PFSK-1 (cell line): ENCODE measurements at regions not wholly inside any gene's neighbourhood (a gene's known extent, or its start where the extent isn't known, plus 50 kb on each side); places are given as distances from the start of the nearest gene placed in this dataset.

Experiments
- FOXP2 ChIP-seq: optimal IDR thresholded peaks from 2 replicates; pipeline ENCODE3; 2011; ENCODE audit warnings: borderline replicate concordance, control low read depth, inconsistent platforms; ENCODE audit not compliant: insufficient read depth; ENCODE audit errors: extremely low read length, extremely low read depth
- POLR2AphosphoS5 ChIP-seq: IDR thresholded peaks from 2 replicates; pipeline ENCODE4 v1.6.1; 2012; ENCODE audit warnings: low read depth, mild to moderate bottlenecking, control low read depth, low read length, moderate library complexity
- REST ChIP-seq, 2 experiments: IDR thresholded peaks; 2 replicates each; pipeline versions ENCODE4 v1.6.1 to v1.8.0; 2011 to 2012; ENCODE audit warnings: low read depth in 2 of 2, low read length in 2 of 2, control low read depth in 1 of 2, inconsistent platforms in 1 of 2, mild to moderate bottlenecking in 1 of 2, moderate library complexity in 1 of 2; ENCODE audit not compliant: insufficient read depth in 1 of 2
- SIN3A ChIP-seq: IDR thresholded peaks from 2 replicates; pipeline ENCODE4 v1.6.1; 2012; ENCODE audit warnings: mild to moderate bottlenecking, low read length, moderate library complexity, borderline replicate concordance; ENCODE audit not compliant: insufficient read depth
- TAF1 ChIP-seq: IDR thresholded peaks from 2 replicates; pipeline ENCODE4 v1.6.1; 2012; ENCODE audit warnings: low read length, control low read depth, borderline replicate concordance; ENCODE audit not compliant: insufficient read depth

GRCh38 chr7:115631782-115632181 lies 398.8 kb downstream of the TFEC start:
- no peak for TF ChIP-seq SIN3A
- TF ChIP-seq TAF1: no peak
- TF ChIP-seq REST (IDR thresholded peaks at IDR 0.05; ENCODE audit: insufficient read depth in 1 of 2, low read depth in 2 of 2, low read length in 2 of 2): no peak
- TF ChIP-seq FOXP2: no peak
- no peak for TF ChIP-seq POLR2AphosphoS5

- TF ChIP-seq TAF1 (no peak), POLR2AphosphoS5 (no peak), FOXP2 (no peak), SIN3A (no peak), REST (IDR thresholded peaks at IDR 0.05; ENCODE audit: insufficient read depth in 1 of 2, low read depth in 2 of 2, low read length in 2 of 2) (no peak)
Observed at GRCh38 chr7:115630049-115630448, 400.5 kb downstream of the TFEC start.

- TF ChIP-seq FOXP2 (no peak), POLR2AphosphoS5 (no peak), TAF1 (no peak), SIN3A (no peak), REST (IDR thresholded peaks at IDR 0.05; ENCODE audit: insufficient read depth in 1 of 2, low read depth in 2 of 2, low read length in 2 of 2) (no peak)
Observed at GRCh38 chr7:115618676-115619075, 411.9 kb downstream of the TFEC start.

GRCh38 chr7:115613836-115614235 lies 416.7 kb downstream of the TFEC start:
- no peak for TF ChIP-seq REST (IDR thresholded peaks at IDR 0.05; ENCODE audit: insufficient read depth in 1 of 2, low read depth in 2 of 2, low read length in 2 of 2)
- TF ChIP-seq POLR2AphosphoS5: no peak
- no peak for TF ChIP-seq SIN3A
- TF ChIP-seq TAF1: no peak

- no peak for TF ChIP-seq FOXP2
- no peak for TF ChIP-seq REST (IDR thresholded peaks at IDR 0.05; ENCODE audit: insufficient read depth in 1 of 2, low read depth in 2 of 2, low read length in 2 of 2)
- no peak for TF ChIP-seq TAF1
- TF ChIP-seq SIN3A: no peak
- TF ChIP-seq POLR2AphosphoS5: no peak
Observed at GRCh38 chr7:115603416-115603815, 427.1 kb downstream of the TFEC start.
